HG03159 (cell line): ENCODE measurements at regions not wholly inside any gene's neighbourhood (a gene's known extent, or its start where the extent isn't known, plus 50 kb on each side); places are given as distances from the start of the nearest gene placed in this dataset.

ENCODE experiments used
- ATAC-seq: cut with Tn5 transposase; IDR thresholded peaks from one replicate; pipeline ENCODE4 v1.9.1; 2021; ENCODE audit warnings: mild to moderate bottlenecking, moderate library complexity; ENCODE audit not compliant: unreplicated experiment

- no peak for ATAC-seq
Observed at GRCh38 chr3:59310736-59311135, 260.9 kb upstream of the CFAP20DC start.

DNA sequence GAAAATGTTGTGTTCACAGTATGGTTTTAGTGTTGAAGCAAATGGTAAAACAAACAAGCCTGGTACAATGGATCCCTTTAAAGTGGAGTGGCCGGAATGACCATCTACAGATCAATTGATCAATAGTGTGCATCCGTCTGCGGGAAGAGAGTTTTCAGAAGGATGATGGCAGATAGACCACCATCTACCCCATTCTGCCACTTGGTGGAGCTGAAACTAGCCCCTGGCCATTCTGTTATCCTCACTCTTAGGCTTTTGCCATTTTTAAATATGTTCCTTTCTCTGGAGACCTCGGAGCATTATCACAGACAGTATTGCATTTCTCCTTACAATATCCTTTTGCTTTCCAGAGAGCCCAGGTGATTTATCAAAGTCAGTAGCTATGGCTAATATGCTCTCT is 258.9 kb upstream of the CFAP20DC start:
- ATAC-seq: no peak

- no peak for ATAC-seq
Observed at GRCh38 chr3:59308001-59308400, 258.2 kb upstream of the CFAP20DC start.

DNA sequence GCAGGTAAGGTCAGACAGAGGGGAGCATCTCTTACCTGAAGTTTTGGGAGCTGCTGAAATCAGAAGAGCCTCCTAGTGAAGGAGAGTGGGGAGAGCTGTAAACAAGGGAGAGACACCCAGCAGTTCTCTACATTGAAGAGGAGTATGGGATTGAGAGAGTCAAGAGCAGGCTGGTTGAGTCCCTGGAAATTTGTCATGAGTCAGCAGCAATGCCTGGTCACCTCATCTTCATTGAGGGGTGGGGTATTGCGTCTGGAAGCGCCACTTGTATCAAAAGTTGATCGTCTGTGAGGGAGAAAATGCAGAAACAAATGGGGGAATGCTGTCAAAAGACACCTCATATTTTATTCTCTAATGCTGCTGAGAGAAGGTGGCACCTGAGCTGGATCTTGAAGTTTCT is 256.6 kb upstream of the CFAP20DC start:
- ATAC-seq: no peak

DNA sequence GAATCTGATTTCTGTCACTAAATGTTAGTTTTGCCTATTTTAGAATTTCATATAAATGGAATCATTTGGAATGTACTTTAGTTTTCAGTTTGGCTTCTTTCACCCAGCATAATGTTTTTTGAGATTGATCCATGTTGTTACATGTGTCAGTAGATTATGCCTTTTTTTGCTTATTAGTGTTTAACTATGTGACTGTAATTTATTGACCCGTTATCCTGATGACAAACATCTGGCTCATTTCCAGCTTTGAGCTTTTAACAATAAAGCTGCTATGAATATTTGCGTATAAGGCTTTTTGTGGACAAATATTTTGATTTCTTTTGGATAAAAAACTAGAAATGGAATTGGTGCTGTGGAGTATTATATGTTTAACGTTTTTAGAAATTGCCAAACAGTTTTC is 254.5 kb upstream of the CFAP20DC start:
- ATAC-seq: no peak

DNA sequence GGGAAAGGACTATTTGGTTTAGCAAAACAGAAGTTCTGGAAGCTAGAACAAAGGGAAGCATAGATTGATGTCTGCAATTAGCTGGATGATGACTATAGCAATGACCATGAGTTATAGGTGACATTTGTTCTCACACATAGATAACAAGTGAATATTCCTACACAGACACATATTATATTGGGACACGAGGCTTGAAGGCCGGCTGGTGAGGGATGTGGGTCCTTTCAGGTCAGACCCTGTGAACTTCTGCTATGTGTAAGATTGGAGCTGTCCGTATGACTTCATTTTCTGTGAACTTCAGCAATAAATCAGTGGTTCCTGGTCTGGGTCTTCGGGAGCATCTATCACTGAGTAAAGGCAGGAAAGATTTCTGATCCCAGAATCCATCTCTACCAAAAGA is 253.6 kb upstream of the CFAP20DC start:
- no peak for ATAC-seq

- no peak for ATAC-seq
Observed at GRCh38 chr3:59302442-59302841, 252.6 kb upstream of the CFAP20DC start.

DNA sequence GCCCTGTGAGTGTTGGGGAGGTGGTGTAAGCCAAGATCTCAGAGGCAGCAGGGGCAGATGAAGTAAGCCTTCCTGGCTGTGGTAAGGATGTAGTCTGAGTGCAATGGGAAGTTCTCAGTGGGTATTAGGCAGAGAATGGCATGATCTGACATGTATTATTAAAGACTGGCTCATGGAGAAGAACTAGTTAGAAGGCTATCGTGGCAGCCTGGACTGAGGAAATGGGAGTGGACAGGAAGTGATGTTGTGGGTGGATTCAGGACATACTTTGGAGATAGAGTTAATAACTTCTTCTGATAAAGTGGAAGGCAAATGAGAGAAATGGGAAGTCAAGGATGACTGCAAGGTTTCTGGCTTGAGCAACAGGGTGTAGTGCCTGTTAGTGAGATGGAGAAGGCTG is 250.9 kb upstream of the CFAP20DC start:
- no peak for ATAC-seq

DNA sequence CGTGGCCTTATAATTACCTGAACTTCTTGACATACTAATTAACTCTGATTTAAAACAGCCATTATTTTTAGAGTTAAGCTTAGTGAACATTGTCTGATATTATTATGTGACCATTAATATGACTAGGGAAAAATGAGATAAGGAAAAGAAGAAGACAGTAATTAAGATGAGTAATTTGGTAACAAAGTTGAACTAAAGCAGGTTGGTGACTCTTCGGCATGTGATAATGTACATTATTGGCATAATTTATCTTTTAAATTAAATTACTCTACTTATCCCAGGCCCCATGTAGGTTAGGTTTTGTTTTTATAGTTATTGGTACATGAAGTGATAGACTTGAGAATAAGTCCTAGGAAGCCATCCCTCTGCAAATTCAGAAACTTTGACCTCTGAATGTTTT is 249.7 kb upstream of the CFAP20DC start:
- ATAC-seq: no peak

- no peak for ATAC-seq
Observed at GRCh38 chr3:59290358-59290757, 240.5 kb upstream of the CFAP20DC start.

DNA sequence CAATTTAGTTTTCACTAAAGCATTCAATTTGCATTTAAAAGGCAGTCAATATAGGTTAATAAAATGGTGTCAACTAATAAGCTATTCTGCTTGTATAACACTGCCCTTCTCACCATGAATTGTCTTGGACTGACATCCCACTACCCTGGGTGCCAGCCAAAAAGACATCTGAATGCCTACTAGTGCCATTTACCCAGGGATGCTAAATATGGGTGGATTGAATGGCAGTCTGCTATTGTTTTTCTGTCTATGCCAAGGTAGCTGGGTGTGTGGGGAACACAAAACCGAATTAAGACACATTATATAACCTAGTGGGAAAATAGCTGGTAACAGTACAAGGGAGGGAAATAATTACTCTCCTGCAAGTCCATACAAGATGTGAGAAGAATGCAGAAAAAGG is 240.0 kb upstream of the CFAP20DC start:
- no peak for ATAC-seq

DNA sequence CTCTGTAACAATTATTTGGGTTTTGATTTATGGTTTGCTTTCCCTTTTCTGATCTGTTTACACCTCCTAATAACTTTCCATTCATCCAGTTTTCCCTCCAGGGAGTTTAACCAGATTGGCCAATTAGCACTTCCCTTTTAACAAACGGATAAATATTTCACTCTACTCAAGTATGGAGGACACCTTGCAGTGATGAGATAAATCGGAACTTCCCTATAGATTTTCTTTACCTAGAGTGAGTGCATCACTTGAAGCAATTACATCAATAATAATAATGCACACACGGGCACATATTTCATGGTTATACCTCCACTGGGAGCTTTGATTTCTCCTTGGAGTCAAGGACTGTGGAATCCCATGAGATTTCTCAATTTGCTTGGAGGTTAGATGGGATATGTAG is 239.1 kb upstream of the CFAP20DC start:
- ATAC-seq: no peak

DNA sequence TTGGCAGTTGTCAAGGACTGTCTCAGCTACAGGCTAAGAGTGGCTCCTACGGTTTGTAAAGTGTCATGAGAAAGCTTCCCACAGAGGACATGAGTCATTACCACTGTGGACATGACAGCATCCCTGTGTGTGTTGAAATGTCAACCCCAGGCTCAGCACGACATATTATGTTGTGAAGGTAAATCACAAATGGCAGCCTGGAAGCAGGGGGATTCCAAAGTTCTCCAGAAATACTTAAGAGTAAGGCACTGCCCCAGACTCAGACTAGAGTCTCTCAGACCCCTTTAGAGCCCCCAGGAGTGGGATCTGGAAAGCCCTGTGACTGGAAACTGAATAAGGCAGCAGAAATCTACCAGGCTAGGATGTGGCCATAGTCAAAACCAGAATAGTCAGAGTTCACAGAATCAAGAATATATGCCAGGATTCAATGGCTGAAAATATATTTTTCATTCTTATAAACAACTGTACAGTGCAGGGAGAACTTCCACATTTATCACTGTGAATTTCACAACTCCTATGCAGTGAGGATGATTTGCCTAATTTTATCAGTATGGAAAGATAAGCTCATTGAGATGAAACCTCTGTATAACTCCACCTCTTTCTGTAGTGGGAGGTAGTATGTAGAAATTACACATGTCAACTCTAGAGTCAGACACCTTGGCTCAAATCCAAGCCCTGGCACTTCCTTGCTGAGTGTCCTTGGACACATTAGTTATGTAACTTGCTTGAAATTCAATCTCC is 237.1 kb upstream of the CFAP20DC start:
- ATAC-seq: no peak

DNA sequence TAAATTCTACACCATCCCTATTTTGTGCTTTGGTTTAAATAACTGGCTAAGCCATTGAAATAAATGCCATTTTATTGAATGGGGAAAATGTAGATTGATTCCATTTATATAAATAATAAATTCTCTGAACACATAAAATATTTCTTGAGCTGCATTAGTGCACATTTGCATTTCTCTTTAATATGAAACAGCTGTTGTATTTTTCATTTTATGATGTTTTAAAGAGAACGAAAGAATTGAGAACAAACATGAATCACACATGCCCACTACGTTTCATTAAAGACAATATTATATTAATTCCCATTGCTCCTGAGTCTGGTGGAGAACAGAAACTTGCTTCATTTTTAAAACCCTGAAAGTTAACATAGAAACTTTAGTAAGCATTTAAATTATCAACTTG is 235.7 kb upstream of the CFAP20DC start:
- ATAC-seq: no peak

DNA sequence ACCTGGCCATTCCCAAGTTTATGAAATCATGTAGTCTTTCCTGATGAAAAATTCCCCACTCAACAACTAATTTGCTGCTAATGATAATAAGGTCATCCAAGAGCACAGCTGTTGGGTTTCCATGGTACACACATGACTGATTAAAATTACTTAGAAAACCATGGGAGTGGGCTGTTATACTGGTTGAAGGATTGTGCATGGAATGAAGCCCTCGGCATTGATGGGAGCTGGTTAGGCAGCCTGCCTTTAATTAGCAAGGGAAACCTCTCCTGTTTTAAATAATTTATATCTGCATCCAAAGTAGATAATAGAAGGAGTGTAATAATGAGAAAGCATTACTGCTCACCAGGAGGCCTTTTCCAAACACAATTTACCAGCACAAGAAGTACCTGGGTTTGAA is 235.1 kb upstream of the CFAP20DC start:
- no peak for ATAC-seq

DNA sequence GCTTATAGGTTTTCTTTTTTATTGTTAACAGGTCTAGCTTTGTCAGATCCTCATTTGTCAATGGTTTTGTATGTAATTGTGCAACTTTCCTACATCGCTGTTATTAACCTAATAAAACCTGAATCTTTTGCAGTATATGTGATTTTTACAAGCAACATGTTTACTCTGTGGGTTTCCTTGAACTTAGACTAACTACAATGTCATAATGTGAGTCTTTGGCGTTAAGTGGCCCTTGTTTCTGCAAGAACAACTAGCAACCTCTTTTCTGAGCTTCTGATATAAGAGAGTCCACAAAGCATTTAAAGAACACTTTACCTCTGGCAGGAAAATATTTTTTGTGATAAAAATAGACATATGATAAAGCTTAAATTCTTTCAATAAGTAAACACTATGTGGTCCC is 230.3 kb upstream of the CFAP20DC start:
- no peak for ATAC-seq

GRCh38 chr3:59277816-59278215 is 228.0 kb upstream of the CFAP20DC start:
- no peak for ATAC-seq

GRCh38 chr3:59277201-59277600 is 227.4 kb upstream of the CFAP20DC start:
- ATAC-seq: no peak

DNA sequence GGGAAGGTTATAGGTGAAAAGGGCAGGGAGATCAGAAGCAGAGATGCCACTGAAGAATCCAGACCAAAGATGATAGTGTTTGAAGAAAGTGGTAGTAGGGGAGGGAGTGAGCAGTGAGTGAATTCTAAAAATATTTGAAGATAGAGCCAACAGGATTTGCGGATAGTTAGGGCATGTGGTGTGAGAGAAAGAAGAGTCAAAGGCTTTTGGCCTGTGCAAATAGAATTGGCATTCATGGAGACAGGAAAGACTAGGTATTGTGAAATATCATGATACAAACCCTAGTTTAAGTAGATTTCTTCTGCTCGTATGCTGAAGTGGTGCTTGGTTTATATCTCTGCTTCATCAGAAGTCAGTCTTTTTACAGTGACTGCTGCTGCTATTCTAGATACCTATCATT is 224.2 kb upstream of the CFAP20DC start:
- ATAC-seq: no peak

GRCh38 chr3:59271971-59272370 is 222.1 kb upstream of the CFAP20DC start:
- no peak for ATAC-seq

GRCh38 chr3:59270921-59271320 is 221.1 kb upstream of the CFAP20DC start:
- ATAC-seq: no peak

DNA sequence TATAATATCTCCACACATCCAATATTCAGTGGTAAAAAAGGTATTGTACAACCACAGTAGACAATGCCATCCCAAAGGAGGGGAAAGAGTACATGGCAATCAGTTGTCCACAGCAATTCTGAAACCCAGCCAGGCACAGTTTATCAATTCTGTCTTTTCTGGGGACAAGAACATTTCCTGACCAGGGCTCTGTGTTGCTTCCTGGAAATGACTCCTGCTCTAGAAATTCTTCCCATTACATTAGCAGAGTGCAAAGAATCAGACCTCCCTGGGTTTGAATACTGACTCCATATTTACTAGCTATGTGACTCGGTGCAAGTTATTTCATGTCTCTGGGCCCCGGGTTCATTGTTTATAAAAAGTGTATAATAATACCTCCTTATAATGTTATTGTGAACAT is 220.4 kb upstream of the CFAP20DC start:
- no peak for ATAC-seq

DNA sequence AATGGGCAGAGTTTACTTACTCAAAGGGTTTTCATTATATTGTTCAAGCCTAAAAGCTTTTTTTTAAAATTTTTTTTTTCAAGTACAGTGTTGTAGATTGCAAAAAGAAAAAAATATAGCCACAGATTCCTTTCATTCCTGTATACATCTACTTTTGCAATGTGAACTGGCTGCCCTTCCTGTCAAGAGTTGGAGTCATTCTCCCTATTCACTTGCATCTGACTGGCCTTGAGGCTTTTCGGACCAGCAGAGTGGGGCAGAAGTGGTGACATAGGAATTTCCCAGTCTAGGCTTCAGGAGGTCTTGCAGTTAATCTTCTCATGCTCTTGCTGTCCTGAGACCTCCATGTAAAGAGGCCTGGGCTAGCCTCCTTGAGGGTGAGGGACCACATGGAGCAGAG is 218.3 kb upstream of the CFAP20DC start:
- no peak for ATAC-seq
